Gastroesophageal sphincter (tissue), 4 donors: ENCODE measurements at regions not wholly inside any gene's neighbourhood (a gene's known extent, or its start where the extent isn't known, plus 50 kb on each side); places are given as distances from the start of the nearest gene placed in this dataset.

Source experiments
- ATAC-seq: fragments of 150-250 bp; one replicate; pipeline ENCODE4 v1.9.1; 2016; ENCODE audit warnings: mild to moderate bottlenecking, moderate library complexity
- H3K27ac ChIP-seq, 4 donors: fragments of 200-600 bp; sonication (generic) in 3 of 4; 1 replicate in 3 of 4; 2 replicates in 1 of 4; pipeline ENCODE4 v1.5.1; 2016 to 2019
- H3K27me3 ChIP-seq: fragments of 200-600 bp; sonication (generic); one replicate; pipeline ENCODE4 v1.5.1; 2019
- H3K36me3 ChIP-seq, 2 donors: fragments of 200-600 bp; sonication (generic); one replicate each; pipeline ENCODE4 v1.5.1; 2019; ENCODE audit warnings: control low read depth in 1 of 2
- H3K4me1 ChIP-seq, 3 donors: fragments of 200-600 bp; sonication (generic); 1 replicate in 2 of 3; 2 replicates in 1 of 3; pipeline ENCODE4 v1.5.1; 2016 to 2019; ENCODE audit warnings: control low read depth in 2 of 3
- H3K4me3 ChIP-seq, 2 donors: fragments of 200-600 bp; sonication (generic); one replicate each; pipeline ENCODE4 v1.5.1; 2019; ENCODE audit warnings: mild to moderate bottlenecking in 1 of 2, moderate library complexity in 1 of 2
- H3K9me3 ChIP-seq, 3 donors: fragments of 200-600 bp; sonication (generic); one replicate each; pipeline ENCODE4 v1.5.1; 2017 to 2019; ENCODE audit warnings: control low read depth in 2 of 3
- CTCF ChIP-seq, 4 experiments: fragments of 200-600 bp in 2 of 4; fragments of 450-650 bp in 2 of 4; sonication (generic) in 1 of 4; IDR thresholded peaks; one replicate each; pipeline ENCODE4 v1.5.1; 2017 to 2019; ENCODE audit warnings: antibody characterized with exemption in 4 of 4, mild to moderate bottlenecking in 2 of 4, moderate library complexity in 2 of 4
- EP300 ChIP-seq: sonication (generic); formaldehyde crosslinking; IDR thresholded peaks from one replicate; pipeline ENCODE4 v1.6.1; 2017; ENCODE audit warnings: antibody characterized with exemption, mild to moderate bottlenecking
- POLR2A ChIP-seq, 2 donors: fragments of 450-650 bp; IDR thresholded peaks; one replicate each; pipeline ENCODE4 v1.6.1; 2017; ENCODE audit warnings: antibody characterized with exemption in 2 of 2, mild to moderate bottlenecking in 2 of 2, moderate library complexity in 1 of 2
- POLR2AphosphoS5 ChIP-seq: sonication (generic); formaldehyde crosslinking; IDR thresholded peaks from one replicate; pipeline ENCODE4 v1.6.1; 2017; ENCODE audit warnings: antibody characterized with exemption
- WGBS, 2 donors: methylation state at CpG; one replicate each; pipeline ENCODE4 v1.1.5; 2018; ENCODE audit warnings: low coverage in 1 of 2; 5-methylcytosine and 5-hydroxymethylcytosine counted together

GRCh38 chr2:60170272-60170671 is 383.2 kb downstream of the BCL11A start:
- no peaks in the 10 kb centered on the region for H3K27me3 ChIP-seq
- H3K4me1 ChIP-seq = no peaks in the 10 kb centered on the region
- no peaks in the 10 kb centered on the region for H3K9me3 ChIP-seq
- WGBS, 2 donors = 92% methylated on average over 2 to 3 of the region's 3 CpGs
- no peak for TF ChIP-seq POLR2AphosphoS5
- TF ChIP-seq POLR2A (IDR thresholded peaks at IDR 0.05) = no peak
- no peak for TF ChIP-seq EP300
- no peak for TF ChIP-seq CTCF (IDR thresholded peaks at IDR 0.05)
- no peak overlapping the region for H3K27ac ChIP-seq
- H3K4me3 ChIP-seq = no peak overlapping the region
- ATAC-seq = no peak
- H3K36me3 ChIP-seq = no peaks in the 10 kb centered on the region

- no CpG with 5 or more reads among the region's 3 CpGs for WGBS, 2 donors
- no peak for ATAC-seq
- Histone ChIP-seq H3K9me3 (no peaks in the 10 kb centered on the region), H3K4me3 (no peak overlapping the region), H3K36me3 (no peaks in the 10 kb centered on the region), H3K27me3 (no peaks in the 10 kb centered on the region), H3K27ac (no peak overlapping the region), H3K4me1 (no peaks in the 10 kb centered on the region)
- TF ChIP-seq CTCF (IDR thresholded peaks at IDR 0.05) = no peak
- TF ChIP-seq EP300 = no peak
- TF ChIP-seq POLR2AphosphoS5 = no peak
- TF ChIP-seq POLR2A (IDR thresholded peaks at IDR 0.05) = no peak
Measured at GRCh38 chr2:60168247-60168646, 385.2 kb downstream of the BCL11A start.

- TF ChIP-seq CTCF (IDR thresholded peaks at IDR 0.05) (no peak), POLR2A (IDR thresholded peaks at IDR 0.05) (no peak), POLR2AphosphoS5 (no peak), EP300 (no peak)
- no peaks in the 10 kb centered on the region for H3K36me3 ChIP-seq
- no peaks in the 10 kb centered on the region for H3K9me3 ChIP-seq
- no peak overlapping the region for H3K27ac ChIP-seq
- no peak for ATAC-seq
- H3K4me1 ChIP-seq = no peaks in the 10 kb centered on the region
- no peaks in the 10 kb centered on the region for H3K27me3 ChIP-seq
- H3K4me3 ChIP-seq = no peak overlapping the region
- 45 to 67% methylated on average over 4 of the region's 4 CpGs for WGBS, 2 donors
Measured at GRCh38 chr2:60167089-60167488, 386.4 kb downstream of the BCL11A start.

- Histone ChIP-seq H3K27ac (no peak overlapping the region), H3K36me3 (no peaks in the 10 kb centered on the region), H3K4me1 (no peaks in the 10 kb centered on the region), H3K9me3 (no peaks in the 10 kb centered on the region), H3K27me3 (no peaks in the 10 kb centered on the region), H3K4me3 (no peak overlapping the region)
- ATAC-seq = no peak
- 87 to 93% methylated on average over 3 to 6 of the region's 7 CpGs for WGBS, 2 donors
- TF ChIP-seq POLR2AphosphoS5 (no peak), POLR2A (IDR thresholded peaks at IDR 0.05) (no peak), EP300 (no peak), CTCF (IDR thresholded peaks at IDR 0.05) (no peak)
Measured at GRCh38 chr2:60163691-60164090, 389.8 kb downstream of the BCL11A start.

- H3K4me3 ChIP-seq = no peak overlapping the region
- H3K36me3 ChIP-seq = no peaks in the 10 kb centered on the region
- TF ChIP-seq EP300 (no peak), POLR2AphosphoS5 (no peak), POLR2A (IDR thresholded peaks at IDR 0.05) (no peak), CTCF (IDR thresholded peaks at IDR 0.05) (no peak)
- no peak for ATAC-seq
- H3K9me3 ChIP-seq = no peaks in the 10 kb centered on the region
- H3K4me1 ChIP-seq = no peaks in the 10 kb centered on the region
- H3K27me3 ChIP-seq = no peaks in the 10 kb centered on the region
- no peak overlapping the region for H3K27ac ChIP-seq
- WGBS, 2 donors = 43 to 47% methylated on average over 1 to 2 of the region's 2 CpGs
Measured at GRCh38 chr2:60159519-60159918, 393.9 kb downstream of the BCL11A start.
